HG03521 (cell line): ENCODE measurements at regions not wholly inside any gene's neighbourhood (a gene's known extent, or its start where the extent isn't known, plus 50 kb on each side); places are given as distances from the start of the nearest gene placed in this dataset.

ENCODE experiments used
- ATAC-seq: cut with Tn5 transposase; IDR thresholded peaks from one replicate; pipeline ENCODE4 v1.9.1; 2021; ENCODE audit warnings: mild to moderate bottlenecking, moderate library complexity; ENCODE audit not compliant: unreplicated experiment

DNA sequence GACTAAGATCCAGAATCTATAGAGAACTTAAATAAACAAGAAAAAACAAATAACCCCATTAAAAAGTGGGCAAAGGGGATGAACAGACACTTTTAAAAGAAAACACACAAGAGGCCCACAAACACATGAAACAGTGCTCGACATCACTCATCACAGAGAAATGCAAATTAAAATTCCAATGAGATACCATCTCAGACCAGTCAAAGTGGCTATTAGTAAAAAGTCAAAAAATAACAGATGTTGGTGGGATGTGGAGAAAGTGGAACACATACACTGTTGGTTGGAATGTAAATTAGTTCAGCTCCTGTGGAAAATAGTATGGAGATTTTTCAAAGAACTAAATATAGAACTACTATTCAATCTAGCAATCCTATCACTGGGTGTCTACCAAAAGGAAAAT, 143.1 kb downstream of the IFI44 start:
- ATAC-seq: no peak

DNA sequence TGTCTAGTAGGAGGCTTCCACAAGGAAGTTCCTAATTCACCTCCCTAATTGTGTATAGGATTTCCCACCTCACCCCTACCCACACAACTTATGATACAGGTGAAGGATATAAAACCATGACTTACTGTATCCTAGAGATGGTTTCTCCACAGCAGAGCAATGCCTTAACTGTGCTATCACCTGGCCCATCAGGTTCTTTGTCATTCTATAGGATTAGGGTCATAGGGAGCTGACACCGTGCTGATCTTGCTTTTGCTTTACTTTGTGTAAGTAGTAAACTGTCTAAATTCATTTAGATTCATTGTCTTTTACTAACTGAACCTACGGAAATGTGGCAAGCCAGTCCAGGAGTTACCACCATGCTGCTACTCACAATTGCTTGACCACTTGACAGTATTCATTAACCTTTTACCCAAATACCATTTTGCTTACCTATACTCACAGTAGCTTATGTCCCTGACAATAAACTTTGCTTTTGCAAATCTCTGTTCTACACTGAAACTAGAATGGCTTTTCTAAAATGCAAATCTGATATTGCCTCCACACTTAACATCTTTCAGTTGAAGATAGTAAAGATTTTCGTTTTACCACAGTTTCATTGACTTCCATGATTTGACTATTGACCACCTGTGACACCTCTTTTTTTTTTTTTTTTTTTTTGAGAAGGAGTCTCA, 147.6 kb downstream of the IFI44 start:
- ATAC-seq: peak; percentile 65

DNA sequence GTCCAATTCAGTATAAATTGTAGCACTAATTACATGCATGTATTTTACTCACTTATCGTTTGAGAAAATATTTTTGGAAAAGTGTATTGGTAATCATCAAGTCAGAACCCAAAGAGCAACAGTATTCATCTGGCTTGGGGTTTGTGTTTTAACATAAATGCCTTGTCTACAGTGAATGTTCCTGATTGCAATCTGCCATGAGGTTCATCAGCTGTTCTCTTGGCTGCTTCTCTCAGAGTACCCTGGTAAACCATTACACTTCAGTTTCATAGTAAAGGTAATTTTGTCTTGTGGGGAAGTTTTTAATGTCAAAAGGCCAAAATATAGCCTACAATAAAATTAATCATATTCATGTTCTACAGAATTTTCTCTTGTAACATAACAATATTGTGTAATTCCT, 150.3 kb downstream of the IFI44 start:
- no peak for ATAC-seq

DNA sequence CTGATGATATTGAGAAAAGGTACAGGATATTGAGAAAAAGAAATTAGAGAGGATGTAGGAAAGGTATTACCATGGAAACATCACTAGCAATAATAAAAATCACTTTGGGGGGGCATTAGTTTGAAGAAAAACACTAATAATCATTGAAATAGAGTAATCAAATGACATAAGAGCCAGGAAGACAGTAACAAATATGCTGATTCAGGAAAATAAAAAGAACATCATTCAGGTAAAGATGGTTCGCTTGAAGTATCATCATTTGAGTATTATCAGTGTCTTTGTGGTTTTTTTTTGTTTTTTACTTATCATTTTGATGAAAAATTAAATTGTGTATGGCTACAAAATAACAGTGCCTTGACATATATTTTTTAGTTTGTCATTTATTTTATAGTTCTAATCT, 164.5 kb downstream of the IFI44 start:
- no peak for ATAC-seq

DNA sequence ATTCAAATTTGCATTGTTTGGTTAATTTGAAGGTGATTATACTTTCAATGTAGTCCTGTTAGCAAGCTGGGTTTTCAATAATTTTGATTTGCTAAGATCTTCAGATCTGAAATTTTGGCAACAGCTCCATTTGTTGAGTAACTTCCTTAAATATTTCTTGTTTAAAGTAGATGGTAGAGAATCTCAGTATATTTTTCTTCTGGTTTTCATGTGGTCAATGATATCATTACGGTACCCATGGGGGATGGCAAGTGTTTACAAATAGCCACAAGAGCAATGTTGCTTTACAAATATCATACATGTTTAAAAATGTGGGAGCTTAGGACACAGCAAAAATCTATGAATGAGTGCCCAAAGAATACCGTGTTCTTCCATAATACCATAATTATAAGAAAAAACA, 175.9 kb downstream of the IFI44 start:
- no peak for ATAC-seq

DNA sequence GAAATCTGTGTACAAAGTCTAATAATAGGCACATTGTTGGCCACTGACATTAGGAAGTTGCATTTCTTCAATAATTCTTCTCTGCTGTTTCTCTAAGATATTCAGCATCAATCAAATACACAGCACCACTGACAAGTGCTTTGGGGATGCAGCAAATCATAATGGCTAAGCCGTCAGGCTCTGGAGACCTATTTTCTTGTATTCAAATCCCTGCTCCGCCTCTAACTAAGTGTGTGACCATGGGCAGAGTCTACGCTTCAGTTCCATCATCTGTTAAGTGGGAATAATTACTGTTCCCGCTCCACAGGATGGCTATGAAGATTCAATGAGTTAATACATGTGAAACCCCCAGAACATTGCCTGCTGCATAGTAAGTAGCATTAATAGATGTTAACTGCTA, 176.9 kb downstream of the ADGRL4 start:
- no peak for ATAC-seq

DNA sequence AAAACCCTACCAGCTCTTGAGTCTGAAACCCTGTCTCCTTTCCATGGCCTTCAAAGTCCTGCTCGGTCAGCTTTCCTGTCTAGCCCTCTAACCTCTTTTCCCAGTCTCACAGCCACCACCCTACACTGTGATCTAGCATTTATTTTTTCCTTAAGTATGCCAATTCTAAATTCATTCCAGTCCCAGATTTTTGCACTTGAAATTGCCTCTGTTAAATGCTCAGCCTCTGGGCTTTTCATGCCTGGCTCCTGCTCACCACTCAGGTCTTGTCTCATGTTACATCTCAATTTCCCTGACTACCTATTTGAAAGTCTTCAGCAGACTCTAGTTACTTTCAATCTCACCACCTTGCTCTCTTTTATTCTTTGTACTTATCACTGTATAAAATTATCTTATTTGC, 176.2 kb downstream of the ADGRL4 start:
- ATAC-seq: no peak

DNA sequence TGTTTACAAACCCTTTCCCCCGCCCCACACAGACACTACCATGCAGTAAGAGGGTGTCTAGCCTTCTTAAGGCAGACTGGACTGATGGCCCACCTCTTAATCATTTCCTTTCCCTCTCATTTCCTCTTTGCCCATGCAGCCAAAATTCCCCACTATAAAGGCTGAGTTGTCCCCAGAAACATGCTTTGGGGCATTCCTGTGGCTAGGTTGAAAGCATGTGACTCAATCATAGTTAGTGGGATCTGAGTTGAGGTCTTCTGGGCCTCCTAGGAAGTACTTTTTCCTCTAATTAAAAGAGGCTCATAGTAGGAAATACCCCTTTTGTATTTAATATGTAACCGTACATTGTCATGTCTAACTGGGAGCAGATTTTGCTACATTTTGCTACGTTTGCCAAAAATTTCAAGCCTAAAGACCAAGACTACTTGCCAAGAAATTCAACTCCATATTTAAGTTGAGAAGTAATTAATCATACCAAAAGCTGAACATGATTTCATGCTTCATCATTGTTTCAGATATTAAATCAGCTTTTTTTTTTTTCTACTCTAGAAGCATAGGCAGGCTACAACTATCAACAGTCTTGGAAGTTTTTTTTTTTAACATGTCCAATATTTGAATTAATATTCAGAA, 174.7 kb downstream of the ADGRL4 start:
- ATAC-seq: no peak

DNA sequence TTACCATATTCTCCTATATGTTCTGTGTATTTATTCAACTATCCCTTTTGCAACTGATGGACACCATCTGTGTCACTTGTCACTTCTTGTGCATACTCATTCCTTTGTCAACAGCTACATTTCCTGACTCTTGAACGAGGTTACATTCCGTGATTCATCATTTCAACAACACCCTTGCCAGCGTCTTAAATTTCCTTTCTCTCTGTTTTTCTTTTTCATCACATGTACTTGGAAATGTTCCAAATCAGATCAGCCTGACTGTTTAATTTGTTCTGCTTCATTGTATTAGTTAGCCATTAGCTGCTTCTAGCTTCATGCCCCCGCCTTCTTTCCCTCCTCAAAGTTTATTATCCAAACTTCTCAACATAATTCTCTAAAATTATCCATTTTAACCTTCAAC, 173.0 kb downstream of the ADGRL4 start:
- no peak for ATAC-seq

DNA sequence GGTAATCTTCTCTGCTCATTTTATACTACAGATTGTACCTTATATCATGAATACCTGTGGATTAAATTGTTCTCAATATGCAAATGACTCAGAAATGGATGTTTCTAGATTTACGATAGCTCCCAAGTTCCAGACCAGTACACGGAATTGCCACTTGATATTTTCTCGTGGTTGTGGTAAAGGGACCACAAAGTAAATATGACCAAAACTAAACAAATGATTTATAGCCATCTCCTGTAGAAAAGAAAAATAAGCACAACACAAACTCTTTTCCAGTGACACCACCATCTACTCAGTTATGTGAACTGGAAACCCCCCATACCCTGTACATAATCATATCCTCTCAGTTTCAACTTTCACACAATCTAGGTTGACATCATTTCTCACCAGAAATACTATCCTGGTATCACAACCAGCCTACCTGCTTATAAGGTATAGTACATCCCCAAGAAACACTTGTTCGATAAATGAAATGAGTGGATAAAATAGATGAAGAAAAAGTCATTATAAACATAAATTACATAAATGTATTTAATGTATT, 172.3 kb downstream of the ADGRL4 start:
- ATAC-seq: no peak

DNA sequence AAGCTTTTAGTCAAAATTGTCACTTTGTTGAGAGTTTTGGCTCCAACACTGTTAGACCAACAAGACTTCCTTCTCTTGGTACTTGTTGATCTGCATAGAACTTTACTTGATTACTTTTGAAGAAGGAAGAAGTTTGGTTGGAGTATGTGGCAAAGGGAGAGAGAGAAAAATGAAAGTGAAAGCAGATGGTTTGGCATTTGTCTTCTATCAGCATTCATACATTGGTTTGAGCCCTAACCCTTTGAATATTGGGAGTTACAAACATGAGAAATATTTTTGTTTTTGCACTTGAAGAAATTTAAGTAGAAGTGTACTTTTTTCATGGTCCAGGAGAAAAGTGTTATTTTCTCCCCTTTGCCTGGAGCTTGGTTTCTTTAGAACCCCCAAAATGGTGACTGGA, 169.8 kb downstream of the ADGRL4 start:
- no peak for ATAC-seq

DNA sequence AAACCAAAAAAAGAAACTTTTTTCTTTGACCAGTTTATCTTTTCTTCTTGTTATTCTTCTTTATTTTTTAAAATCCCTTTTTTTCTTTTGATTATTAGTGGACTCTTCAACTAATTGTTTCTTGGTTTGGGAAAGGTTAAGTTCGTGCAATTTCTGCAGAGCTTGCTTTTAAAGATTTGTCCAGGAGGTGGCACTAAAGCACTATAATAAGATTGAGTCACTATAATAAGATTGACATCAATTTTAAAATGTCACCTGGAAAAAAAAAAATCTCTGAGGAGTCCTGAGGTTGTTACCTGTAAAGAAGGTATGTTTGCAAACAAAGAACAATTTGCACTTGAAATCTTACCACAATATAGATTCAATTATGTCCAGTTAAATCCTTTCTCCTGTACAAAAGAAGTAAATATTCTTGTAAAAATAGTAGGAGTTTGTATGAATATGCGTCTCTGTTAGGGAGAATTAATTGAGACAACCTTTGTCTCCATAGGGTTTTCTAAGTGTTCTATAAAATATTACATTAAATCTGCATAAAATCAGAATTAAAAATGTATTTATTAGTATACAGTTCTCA, 166.7 kb downstream of the ADGRL4 start:
- peak; percentile 49 for ATAC-seq
